ENCODE measurements at regions not wholly inside any gene's neighbourhood (a gene's known extent, or its start where the extent isn't known, plus 50 kb on each side); places are given as distances from the start of the nearest gene placed in this dataset.

DNA sequence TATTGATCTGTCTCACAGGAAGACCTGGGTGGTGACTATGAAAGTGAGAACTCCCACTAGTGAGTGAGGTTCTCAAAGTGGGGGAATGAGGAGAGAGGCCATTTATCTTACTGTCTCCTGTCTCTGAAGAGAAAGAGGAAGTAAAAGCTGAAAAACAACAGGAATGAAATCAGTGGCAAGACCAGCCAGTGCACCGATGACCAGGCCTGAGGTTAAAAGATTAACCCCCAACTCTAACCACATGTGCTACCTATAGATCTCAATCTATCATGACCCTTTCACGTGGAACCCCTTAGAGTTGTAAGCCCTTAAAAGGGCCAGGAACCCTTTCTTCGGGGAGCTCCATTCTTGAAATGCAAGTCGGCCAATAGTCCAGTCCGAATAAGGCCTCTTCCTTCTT is 239.3 kb upstream of the CNTN6 start (continued):
- TF ChIP-seq, protein P1, sequence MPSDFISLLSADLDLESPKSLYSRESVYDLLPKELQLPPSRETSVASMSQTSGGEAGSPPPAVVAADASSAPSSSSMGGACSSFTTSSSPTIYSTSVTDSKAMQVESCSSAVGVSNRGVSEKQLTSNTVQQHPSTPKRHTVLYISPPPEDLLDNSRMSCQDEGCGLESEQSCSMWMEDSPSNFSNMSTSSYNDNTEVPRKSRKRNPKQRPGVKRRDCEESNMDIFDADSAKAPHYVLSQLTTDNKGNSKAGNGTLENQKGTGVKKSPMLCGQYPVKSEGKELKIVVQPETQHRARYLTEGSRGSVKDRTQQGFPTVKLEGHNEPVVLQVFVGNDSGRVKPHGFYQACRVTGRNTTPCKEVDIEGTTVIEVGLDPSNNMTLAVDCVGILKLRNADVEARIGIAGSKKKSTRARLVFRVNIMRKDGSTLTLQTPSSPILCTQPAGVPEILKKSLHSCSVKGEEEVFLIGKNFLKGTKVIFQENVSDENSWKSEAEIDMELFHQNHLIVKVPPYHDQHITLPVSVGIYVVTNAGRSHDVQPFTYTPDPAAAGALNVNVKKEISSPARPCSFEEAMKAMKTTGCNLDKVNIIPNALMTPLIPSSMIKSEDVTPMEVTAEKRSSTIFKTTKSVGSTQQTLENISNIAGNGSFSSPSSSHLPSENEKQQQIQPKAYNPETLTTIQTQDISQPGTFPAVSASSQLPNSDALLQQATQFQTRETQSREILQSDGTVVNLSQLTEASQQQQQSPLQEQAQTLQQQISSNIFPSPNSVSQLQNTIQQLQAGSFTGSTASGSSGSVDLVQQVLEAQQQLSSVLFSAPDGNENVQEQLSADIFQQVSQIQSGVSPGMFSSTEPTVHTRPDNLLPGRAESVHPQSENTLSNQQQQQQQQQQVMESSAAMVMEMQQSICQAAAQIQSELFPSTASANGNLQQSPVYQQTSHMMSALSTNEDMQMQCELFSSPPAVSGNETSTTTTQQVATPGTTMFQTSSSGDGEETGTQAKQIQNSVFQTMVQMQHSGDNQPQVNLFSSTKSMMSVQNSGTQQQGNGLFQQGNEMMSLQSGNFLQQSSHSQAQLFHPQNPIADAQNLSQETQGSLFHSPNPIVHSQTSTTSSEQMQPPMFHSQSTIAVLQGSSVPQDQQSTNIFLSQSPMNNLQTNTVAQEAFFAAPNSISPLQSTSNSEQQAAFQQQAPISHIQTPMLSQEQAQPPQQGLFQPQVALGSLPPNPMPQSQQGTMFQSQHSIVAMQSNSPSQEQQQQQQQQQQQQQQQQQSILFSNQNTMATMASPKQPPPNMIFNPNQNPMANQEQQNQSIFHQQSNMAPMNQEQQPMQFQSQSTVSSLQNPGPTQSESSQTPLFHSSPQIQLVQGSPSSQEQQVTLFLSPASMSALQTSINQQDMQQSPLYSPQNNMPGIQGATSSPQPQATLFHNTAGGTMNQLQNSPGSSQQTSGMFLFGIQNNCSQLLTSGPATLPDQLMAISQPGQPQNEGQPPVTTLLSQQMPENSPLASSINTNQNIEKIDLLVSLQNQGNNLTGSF (CRISPR knock-in tag; IDR thresholded peaks at IDR 0.05): no peak

GRCh38 chr3:859135-859534 is 233.7 kb upstream of the CNTN6 start:
- CTCF ChIA-PET (ENCODE audit: low intra/inter-chr PET ratio, low total read pairs): no interaction called here
- no peaks in the 10 kb centered on the region for H3K36me3 ChIP-seq (replicated peaks in 1 of 2; ENCODE audit: control insufficient read depth in 1 of 2, insufficient read depth in 2 of 2, low read length in 2 of 2)
- in situ Hi-C loops (cut with HindIII; ENCODE audit: extremely low pct_ligation_motif_present, low pct_unique_long_range_greater_than_20kb) (no loop called here), intact Hi-C loops (cut with micrococcal nuclease; ENCODE audit: unreplicated experiment) (no loop called here)
- WGBS (ENCODE audit: low lambda C conversion rate): 35% methylated on average over 9 of the region's 9 CpGs
- H3K27me3 ChIP-seq (ENCODE audit: control insufficient read depth in 1 of 2, insufficient read depth in 2 of 2, low read length in 2 of 2): no peaks in the 10 kb centered on the region
- H3K4me2 ChIP-seq (ENCODE audit: low read depth, low read length): no peak overlapping the region
- H3K9ac ChIP-seq (ENCODE audit: insufficient read depth, low read depth, low read length): no peak overlapping the region
- H3K4me1 ChIP-seq (ENCODE audit: insufficient read depth, low read length): no peaks in the 10 kb centered on the region
- no peaks in the 10 kb centered on the region for H4K20me1 ChIP-seq (ENCODE audit: insufficient read depth, low read length)
- no TSS peak for BruUV-seq (replicated peaks)
- POLR2A ChIA-PET: no interaction called here
- FAIRE-seq (no peak), ATAC-seq (no peak), DNase-seq (ENCODE audit: low spot score) (no peak)
- no peak overlapping the region for H3K27ac ChIP-seq (ENCODE audit: extremely low read length, insufficient read depth, low read length)
- TF ChIP-seq, protein P2, sequence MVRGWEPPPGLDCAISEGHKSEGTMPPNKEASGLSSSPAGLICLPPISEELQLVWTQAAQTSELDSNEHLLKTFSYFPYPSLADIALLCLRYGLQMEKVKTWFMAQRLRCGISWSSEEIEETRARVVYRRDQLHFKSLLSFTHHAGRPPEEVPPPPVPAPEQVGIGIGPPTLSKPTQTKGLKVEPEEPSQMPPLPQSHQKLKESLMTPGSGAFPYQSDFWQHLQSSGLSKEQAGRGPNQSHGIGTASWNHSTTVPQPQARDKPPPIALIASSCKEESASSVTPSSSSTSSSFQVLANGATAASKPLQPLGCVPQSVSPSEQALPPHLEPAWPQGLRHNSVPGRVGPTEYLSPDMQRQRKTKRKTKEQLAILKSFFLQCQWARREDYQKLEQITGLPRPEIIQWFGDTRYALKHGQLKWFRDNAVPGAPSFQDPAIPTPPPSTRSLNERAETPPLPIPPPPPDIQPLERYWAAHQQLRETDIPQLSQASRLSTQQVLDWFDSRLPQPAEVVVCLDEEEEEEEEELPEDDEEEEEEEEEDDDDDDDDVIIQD (CRISPR knock-in tag; IDR thresholded peaks at IDR 0.05; ENCODE audit: low read depth): no peak
- TF ChIP-seq JUNB (CRISPR knock-in tag; IDR thresholded peaks at IDR 0.05; ENCODE audit: borderline replicate concordance): no peak
- TF ChIP-seq SATB2 (CRISPR knock-in tag; IDR thresholded peaks at IDR 0.05): no peak
- no peak for TF ChIP-seq ZNF572 (CRISPR knock-in tag; IDR thresholded peaks at IDR 0.05)
- TF ChIP-seq CREM (IDR thresholded peaks at IDR 0.05): no peak
- no peak for TF ChIP-seq CREM (CRISPR knock-in tag; IDR thresholded peaks at IDR 0.05)
- TF ChIP-seq, protein P3, sequence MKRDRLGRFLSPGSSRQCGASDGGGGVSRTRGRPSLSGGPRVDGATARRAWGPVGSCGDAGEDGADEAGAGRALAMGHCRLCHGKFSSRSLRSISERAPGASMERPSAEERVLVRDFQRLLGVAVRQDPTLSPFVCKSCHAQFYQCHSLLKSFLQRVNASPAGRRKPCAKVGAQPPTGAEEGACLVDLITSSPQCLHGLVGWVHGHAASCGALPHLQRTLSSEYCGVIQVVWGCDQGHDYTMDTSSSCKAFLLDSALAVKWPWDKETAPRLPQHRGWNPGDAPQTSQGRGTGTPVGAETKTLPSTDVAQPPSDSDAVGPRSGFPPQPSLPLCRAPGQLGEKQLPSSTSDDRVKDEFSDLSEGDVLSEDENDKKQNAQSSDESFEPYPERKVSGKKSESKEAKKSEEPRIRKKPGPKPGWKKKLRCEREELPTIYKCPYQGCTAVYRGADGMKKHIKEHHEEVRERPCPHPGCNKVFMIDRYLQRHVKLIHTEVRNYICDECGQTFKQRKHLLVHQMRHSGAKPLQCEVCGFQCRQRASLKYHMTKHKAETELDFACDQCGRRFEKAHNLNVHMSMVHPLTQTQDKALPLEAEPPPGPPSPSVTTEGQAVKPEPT (CRISPR knock-in tag; IDR thresholded peaks at IDR 0.05; ENCODE audit: low read depth): no peak
- no peak for TF ChIP-seq ZNF629 (CRISPR knock-in tag; conservative IDR thresholded peaks at IDR 0.05)
- no peak for TF ChIP-seq ZNF761 (CRISPR knock-in tag; conservative IDR thresholded peaks at IDR 0.05)
- TF ChIP-seq NCOR1 (IDR thresholded peaks at IDR 0.05; ENCODE audit: borderline replicate concordance, low read length): no peak
- no peak for TF ChIP-seq ZNF790 (CRISPR knock-in tag; IDR thresholded peaks at IDR 0.05; ENCODE audit: borderline replicate concordance)
- TF ChIP-seq ZNF20 (CRISPR knock-in tag; IDR thresholded peaks at IDR 0.05): no peak
- TF ChIP-seq GATA4 (IDR thresholded peaks at IDR 0.05; ENCODE audit: borderline replicate concordance, low read depth): no peak
- no peak overlapping the region for H3K4me3 ChIP-seq (replicated peaks in 1 of 3; ENCODE audit: insufficient read depth in 1 of 3, low read depth in 2 of 3, low read length in 3 of 3)
- peaks cover 85% of the 10 kb centered on the region for H3K9me3 ChIP-seq (ENCODE audit: low read length)
- no peak overlapping the region for H2AFZ ChIP-seq (ENCODE audit: low read length)
- H3K79me2 ChIP-seq (ENCODE audit: insufficient read depth, low read length): no peaks in the 10 kb centered on the region

All from HepG2 (cell line).